ENCODE measurements at regions not wholly inside any gene's neighbourhood (a gene's known extent, or its start where the extent isn't known, plus 50 kb on each side); places are given as distances from the start of the nearest gene placed in this dataset.
"Not testable (repeated sequence)": the region's sequence is repeated elsewhere in the genome, so short reads cannot be mapped to it uniquely, and the experiment has no call there.

DNA sequence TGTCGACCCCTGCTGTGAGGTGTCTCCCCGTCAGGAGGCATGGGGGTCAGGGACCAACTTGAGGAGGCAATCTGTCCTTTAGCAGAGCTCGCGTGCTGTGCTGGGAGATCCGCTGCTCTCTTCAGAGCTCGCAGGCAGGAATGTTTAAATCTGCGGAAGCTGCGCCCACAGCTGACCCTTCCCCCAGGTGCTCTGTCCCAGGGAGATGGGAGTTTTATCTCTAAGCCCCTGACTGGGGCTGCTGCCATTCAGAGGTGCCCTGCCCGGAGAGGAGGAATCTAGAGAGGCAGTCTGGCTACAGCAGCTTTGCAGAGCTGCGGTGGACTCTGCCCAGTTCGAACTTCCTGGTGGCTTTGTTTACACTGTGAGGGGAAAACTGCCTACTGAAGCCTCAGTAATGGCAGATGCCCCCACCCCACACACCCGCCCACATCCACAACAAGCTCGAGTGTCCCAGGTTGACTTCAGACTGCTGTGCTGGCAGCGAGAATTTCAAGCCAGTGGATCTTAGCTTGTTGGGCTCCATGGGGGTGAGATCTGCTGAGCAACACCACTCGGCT, 133.1 kb downstream of the CENPC start:
- H3K4me1 ChIP-seq; H3K36me3 ChIP-seq (replicated peaks in 1 of 2; ENCODE audit: insufficient read depth in 1 of 2, low read depth in 2 of 2); H3K4me3 ChIP-seq; DNase-seq; H3K27ac ChIP-seq; ATAC-seq; H3K27me3 ChIP-seq; H3K9me3 ChIP-seq; intact Hi-C loops (cut with DNase I): not testable (repeated sequence)
- 57 to 76% methylated on average over 10 to 15 of the region's 15 CpGs for WGBS, 2 donors

DNA sequence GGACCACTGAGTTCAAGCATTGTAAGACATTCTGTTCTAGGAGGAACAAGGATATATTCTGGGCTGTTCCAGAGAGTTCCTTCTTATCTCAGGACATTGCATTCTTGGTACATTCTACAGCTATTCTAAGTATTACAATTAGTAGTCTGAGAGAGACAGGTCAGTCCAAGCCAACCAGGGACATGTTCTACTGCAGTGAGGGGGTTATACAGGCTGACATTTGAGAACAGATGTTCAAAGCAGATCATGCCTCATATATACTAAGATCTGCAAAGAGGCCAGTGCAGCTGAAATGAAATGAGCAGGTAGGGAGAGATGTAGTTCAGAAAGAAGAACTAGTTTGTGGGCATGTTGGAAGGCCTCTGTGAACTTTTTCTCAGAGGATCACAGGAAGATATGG, 142.0 kb downstream of the CENPC start:
- no peak for TF ChIP-seq CTCF (IDR thresholded peaks at IDR 0.05)
- TF ChIP-seq POLR2A (IDR thresholded peaks at IDR 0.05), result no peak
- no peaks in the 10 kb centered on the region for H3K4me1 ChIP-seq
- H3K9me3 ChIP-seq, result no peaks in the 10 kb centered on the region
- H3K27ac ChIP-seq, result no peak overlapping the region
- no peaks in the 10 kb centered on the region for H3K36me3 ChIP-seq (replicated peaks in 1 of 2; ENCODE audit: insufficient read depth in 1 of 2, low read depth in 2 of 2)
- DNase-seq (no peak), ATAC-seq (no peak)
- intact Hi-C loops (cut with DNase I), result no loop called here
- H3K4me3 ChIP-seq, result no peak overlapping the region
- no peaks in the 10 kb centered on the region for H3K27me3 ChIP-seq

GRCh38 chr4:67401902-67402301, 143.4 kb downstream of the CENPC start:
- no peak for DNase-seq
- no peak for TF ChIP-seq POLR2A (IDR thresholded peaks at IDR 0.05)
- 27 to 38% methylated on average over 1 of the region's 1 CpG for WGBS, 2 donors

DNA sequence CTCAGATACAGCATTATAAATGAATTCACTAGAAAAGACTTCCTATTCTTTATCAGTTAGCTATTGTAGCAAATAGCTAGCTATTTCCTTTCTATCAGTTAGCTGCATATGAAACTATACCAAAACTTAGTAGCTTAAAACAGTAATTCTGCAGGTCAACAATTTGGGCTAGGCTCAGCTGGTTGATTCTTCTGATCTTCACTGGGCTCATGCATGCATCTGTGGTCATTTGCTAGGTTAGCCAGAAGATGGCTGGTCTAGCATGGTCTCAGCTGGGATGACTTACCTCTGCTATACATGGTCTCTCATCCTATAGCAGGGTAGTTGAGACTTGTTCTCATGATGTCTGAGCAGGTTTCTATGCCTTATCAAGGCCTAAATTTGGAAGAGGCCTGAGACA, 147.4 kb downstream of the CENPC start:
- Histone ChIP-seq H3K4me3 (no peak overlapping the region), H3K27me3 (no peaks in the 10 kb centered on the region), H3K4me1 (no peaks in the 10 kb centered on the region), H3K36me3 (replicated peaks in 1 of 2; ENCODE audit: insufficient read depth in 1 of 2, low read depth in 2 of 2) (no peaks in the 10 kb centered on the region), H3K9me3 (no peaks in the 10 kb centered on the region), H3K27ac (no peak overlapping the region)
- TF ChIP-seq POLR2A (IDR thresholded peaks at IDR 0.05) (no peak), CTCF (IDR thresholded peaks at IDR 0.05) (no peak)
- ATAC-seq (no peak), DNase-seq (no peak)
- intact Hi-C loops (cut with DNase I), result no loop called here

More at GRCh38 chr4:67401902-67402301, 143.4 kb downstream of the CENPC start:
- no peaks in the 10 kb centered on the region for H3K27me3 ChIP-seq
- no peak overlapping the region for H3K4me3 ChIP-seq
- no peaks in the 10 kb centered on the region for H3K4me1 ChIP-seq
- H3K36me3 ChIP-seq (replicated peaks in 1 of 2; ENCODE audit: insufficient read depth in 1 of 2, low read depth in 2 of 2), result no peaks in the 10 kb centered on the region
- no peak overlapping the region for H3K27ac ChIP-seq
- H3K9me3 ChIP-seq, result no peaks in the 10 kb centered on the region
- intact Hi-C loops (cut with DNase I), result no loop called here
- ATAC-seq, result no peak

DNA sequence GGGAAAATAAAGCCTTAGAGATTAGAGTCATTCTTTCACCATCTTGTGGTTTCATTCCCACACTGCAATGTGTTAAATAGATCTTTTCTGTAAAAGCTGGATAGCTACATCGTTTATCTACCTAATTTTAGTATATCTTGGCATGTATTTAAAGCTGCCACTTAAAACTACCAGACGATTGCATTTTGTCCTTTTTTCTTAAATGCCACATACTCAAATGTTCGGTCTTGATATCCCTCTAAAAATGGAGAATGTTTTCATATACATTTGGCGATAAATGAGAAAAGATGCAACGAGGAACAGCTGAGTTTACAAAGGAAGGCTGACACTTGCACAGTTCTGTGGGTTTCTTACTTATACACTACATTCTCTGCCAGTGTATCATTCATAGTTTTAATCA, 148.3 kb downstream of the CENPC start:
- H3K4me1 ChIP-seq, result no peaks in the 10 kb centered on the region
- H3K27ac ChIP-seq, result no peak overlapping the region
- DNase-seq, result no peak
- H3K27me3 ChIP-seq, result no peaks in the 10 kb centered on the region
- no peak for TF ChIP-seq CTCF (IDR thresholded peaks at IDR 0.05)
- no peak for TF ChIP-seq POLR2A (IDR thresholded peaks at IDR 0.05)
- no peak for ATAC-seq
- H3K36me3 ChIP-seq (replicated peaks in 1 of 2; ENCODE audit: insufficient read depth in 1 of 2, low read depth in 2 of 2), result no peaks in the 10 kb centered on the region
- no peak overlapping the region for H3K4me3 ChIP-seq
- H3K9me3 ChIP-seq, result no peaks in the 10 kb centered on the region
- 54 to 60% methylated on average over 5 of the region's 5 CpGs for WGBS, 2 donors
- intact Hi-C loops (cut with DNase I), result no loop called here

GRCh38 chr4:67396008-67396407, 149.3 kb downstream of the CENPC start:
- H3K9me3 ChIP-seq, result no peaks in the 10 kb centered on the region
- TF ChIP-seq CTCF (IDR thresholded peaks at IDR 0.05) (no peak), POLR2A (IDR thresholded peaks at IDR 0.05) (no peak)
- H3K4me3 ChIP-seq, result no peak overlapping the region
- intact Hi-C loops (cut with DNase I), result no loop called here
- no peaks in the 10 kb centered on the region for H3K27me3 ChIP-seq
- no peak for ATAC-seq
- no peak for DNase-seq
- H3K27ac ChIP-seq, result no peak overlapping the region
- H3K36me3 ChIP-seq (replicated peaks in 1 of 2; ENCODE audit: insufficient read depth in 1 of 2, low read depth in 2 of 2), result no peaks in the 10 kb centered on the region
- 83 to 89% methylated on average over 2 of the region's 2 CpGs for WGBS, 2 donors
- H3K4me1 ChIP-seq, result no peaks in the 10 kb centered on the region
